ENCODE measurements at regions not wholly inside any gene's neighbourhood (a gene's known extent, or its start where the extent isn't known, plus 50 kb on each side); places are given as distances from the start of the nearest gene placed in this dataset.
"Not testable (repeated sequence)": the region's sequence is repeated elsewhere in the genome, so short reads cannot be mapped to it uniquely, and the experiment has no call there.

- no peaks in the 10 kb centered on the region for H3K9me3 Mint-ChIP-seq (ENCODE audit: unreplicated experiment)
These were observed 357.1 kb downstream of the OMA1 start for GRCh38 chr1:58189453-58189852.

GRCh38 chr1:58183286-58183685, 363.2 kb downstream of the OMA1 start:
- H3K4me3 Mint-ChIP-seq (ENCODE audit: unreplicated experiment): no peak overlapping the region
- H3K27me3 Mint-ChIP-seq (ENCODE audit: unreplicated experiment): no peaks in the 10 kb centered on the region
- H3K36me3 Mint-ChIP-seq (ENCODE audit: unreplicated experiment): no peaks in the 10 kb centered on the region
- H3K27ac Mint-ChIP-seq (ENCODE audit: unreplicated experiment): no peak overlapping the region
- no peak for DNase-seq (ENCODE audit: extremely low spot score, unreplicated experiment)
- H3K9me3 Mint-ChIP-seq (ENCODE audit: unreplicated experiment): no peaks in the 10 kb centered on the region
- no peak for TF ChIP-seq CTCF (IDR thresholded peaks at IDR 0.05)
- H3K4me1 Mint-ChIP-seq (ENCODE audit: unreplicated experiment): no peaks in the 10 kb centered on the region

More at GRCh38 chr1:58189453-58189852, 357.1 kb downstream of the OMA1 start:
- H3K27ac Mint-ChIP-seq (ENCODE audit: unreplicated experiment): no peak overlapping the region
- H3K27me3 Mint-ChIP-seq (ENCODE audit: unreplicated experiment): no peaks in the 10 kb centered on the region
- TF ChIP-seq CTCF (IDR thresholded peaks at IDR 0.05): no peak
- DNase-seq (ENCODE audit: extremely low spot score, unreplicated experiment): no peak
- no peak overlapping the region for H3K4me3 Mint-ChIP-seq (ENCODE audit: unreplicated experiment)
- no peaks in the 10 kb centered on the region for H3K4me1 Mint-ChIP-seq (ENCODE audit: unreplicated experiment)
- H3K36me3 Mint-ChIP-seq (ENCODE audit: unreplicated experiment): no peaks in the 10 kb centered on the region

GRCh38 chr1:58180537-58180936, 366.0 kb downstream of the OMA1 start:
- Mint-ChIP-seq H3K4me3 (ENCODE audit: unreplicated experiment) (no peak overlapping the region), H3K27ac (ENCODE audit: unreplicated experiment) (no peak overlapping the region), H3K4me1 (ENCODE audit: unreplicated experiment) (no peaks in the 10 kb centered on the region)

GRCh38 chr1:58169160-58169559, 377.4 kb downstream of the OMA1 start:
- H3K4me3 Mint-ChIP-seq (ENCODE audit: unreplicated experiment); H3K36me3 Mint-ChIP-seq (ENCODE audit: unreplicated experiment); H3K27me3 Mint-ChIP-seq (ENCODE audit: unreplicated experiment); H3K27ac Mint-ChIP-seq (ENCODE audit: unreplicated experiment); H3K4me1 Mint-ChIP-seq (ENCODE audit: unreplicated experiment); H3K9me3 Mint-ChIP-seq (ENCODE audit: unreplicated experiment); DNase-seq (ENCODE audit: extremely low spot score, unreplicated experiment): not testable (repeated sequence)

More at GRCh38 chr1:58180537-58180936, 366.0 kb downstream of the OMA1 start:
- H3K9me3 Mint-ChIP-seq (ENCODE audit: unreplicated experiment): peaks cover 7% of the 10 kb centered on the region
- H3K27me3 Mint-ChIP-seq (ENCODE audit: unreplicated experiment): no peaks in the 10 kb centered on the region
- DNase-seq (ENCODE audit: extremely low spot score, unreplicated experiment): no peak
- TF ChIP-seq CTCF (IDR thresholded peaks at IDR 0.05): no peak
- no peaks in the 10 kb centered on the region for H3K36me3 Mint-ChIP-seq (ENCODE audit: unreplicated experiment)

GRCh38 chr1:58167131-58167530, 379.4 kb downstream of the OMA1 start:
- not testable (repeated sequence) for H3K27ac Mint-ChIP-seq (ENCODE audit: unreplicated experiment); H3K9me3 Mint-ChIP-seq (ENCODE audit: unreplicated experiment); H3K27me3 Mint-ChIP-seq (ENCODE audit: unreplicated experiment); DNase-seq (ENCODE audit: extremely low spot score, unreplicated experiment); H3K4me3 Mint-ChIP-seq (ENCODE audit: unreplicated experiment); H3K36me3 Mint-ChIP-seq (ENCODE audit: unreplicated experiment); H3K4me1 Mint-ChIP-seq (ENCODE audit: unreplicated experiment)

- no peak for DNase-seq (ENCODE audit: extremely low spot score, unreplicated experiment)
- no peak for TF ChIP-seq CTCF (IDR thresholded peaks at IDR 0.05)
- Mint-ChIP-seq H3K27me3 (ENCODE audit: unreplicated experiment) (no peaks in the 10 kb centered on the region), H3K36me3 (ENCODE audit: unreplicated experiment) (no peaks in the 10 kb centered on the region), H3K4me3 (ENCODE audit: unreplicated experiment) (no peak overlapping the region), H3K9me3 (ENCODE audit: unreplicated experiment) (no peaks in the 10 kb centered on the region), H3K4me1 (ENCODE audit: unreplicated experiment) (no peaks in the 10 kb centered on the region), H3K27ac (ENCODE audit: unreplicated experiment) (no peak overlapping the region)
These were observed 380.1 kb downstream of the OMA1 start for GRCh38 chr1:58166417-58166816.

Measured in osteocyte (in vitro differentiated cells).